GM23338 (cell line): ENCODE measurements at regions not wholly inside any gene's neighbourhood (a gene's known extent, or its start where the extent isn't known, plus 50 kb on each side); places are given as distances from the start of the nearest gene placed in this dataset.

ENCODE experiments used
- ATAC-seq: fragments of 200-7000 bp; cut with Tn5 transposase; 3 replicates; pipeline ENCODE4 v1.9.1; 2020
- DNase-seq: peaks from one replicate; pipeline ENCODE4 v3.0.0-alpha.2; 2015; ENCODE audit warnings: low spot score
- H2AFZ ChIP-seq: fragments of 200-600 bp; sonication (generic); 2 replicates; pipeline ENCODE4 v1.8.0; 2016; ENCODE audit warnings: antibody characterized with exemption, mild to moderate bottlenecking, moderate library complexity
- H3F3A ChIP-seq: fragments of 200-600 bp; sonication (generic); replicated peaks from 2 replicates; pipeline ENCODE4 v1.8.0; 2017; ENCODE audit warnings: antibody characterized with exemption, mixed run types, low read depth
- H3K27ac ChIP-seq: fragments of 200-600 bp; sonication (generic); 2 replicates; pipeline ENCODE4 v1.6.1; 2016; ENCODE audit warnings: low read depth
- H3K27me3 ChIP-seq: fragments of 200-600 bp; sonication (generic); 2 replicates; pipeline ENCODE4 v1.8.0; 2016; ENCODE audit warnings: mild to moderate bottlenecking, mixed run types, moderate library complexity; ENCODE audit not compliant: insufficient read depth
- H3K36me3 ChIP-seq: fragments of 200-600 bp; sonication (generic); 2 replicates; pipeline ENCODE4 v1.8.0; 2016; ENCODE audit warnings: mild to moderate bottlenecking; ENCODE audit not compliant: insufficient read depth
- H3K4me1 ChIP-seq: fragments of 200-600 bp; sonication (generic); 2 replicates; pipeline ENCODE4 v1.8.0; 2016; ENCODE audit warnings: mild to moderate bottlenecking, moderate library complexity; ENCODE audit not compliant: insufficient read depth
- H3K4me2 ChIP-seq: fragments of 200-600 bp; sonication (generic); 2 replicates; pipeline ENCODE4 v1.7.1; 2017; ENCODE audit warnings: mixed run types
- H3K4me3 ChIP-seq: fragments of 200-600 bp; sonication (generic); 2 replicates; pipeline ENCODE4 v1.6.1; 2016; ENCODE audit warnings: mixed run types
- H3K79me2 ChIP-seq: fragments of 200-600 bp; sonication (generic); replicated peaks from 2 replicates; pipeline ENCODE4 v1.8.0; 2017; ENCODE audit warnings: mild to moderate bottlenecking; ENCODE audit not compliant: insufficient read depth
- H3K9me2 ChIP-seq: fragments of 200-600 bp; sonication (generic); 2 replicates; pipeline ENCODE4 v1.8.0; 2017; ENCODE audit not compliant: insufficient read depth
- H4K20me1 ChIP-seq: fragments of 200-600 bp; sonication (generic); replicated peaks from 2 replicates; pipeline ENCODE4 v1.8.0; 2017; ENCODE audit warnings: mild to moderate bottlenecking; ENCODE audit not compliant: insufficient read depth
- H3K27ac Mint-ChIP-seq: 2 replicates; pipeline ENCODE4 v1.8.0; 2020; ENCODE audit warnings: inconsistent platforms, mild to moderate bottlenecking, moderate library complexity, mixed read lengths
- H3K27me3 Mint-ChIP-seq: 3 replicates; pipeline ENCODE4 v1.8.0; 2022; ENCODE audit warnings: low read depth, mild to moderate bottlenecking, moderate library complexity, mixed read lengths, inconsistent platforms; ENCODE audit not compliant: insufficient read depth, poor library complexity
- H3K36me3 Mint-ChIP-seq: 3 replicates; pipeline ENCODE4 v1.8.0; 2021; ENCODE audit warnings: low read depth, mild to moderate bottlenecking, inconsistent platforms, moderate library complexity, mixed read lengths
- H3K4me1 Mint-ChIP-seq: 3 replicates; pipeline ENCODE4 v1.8.0; 2020; ENCODE audit warnings: mild to moderate bottlenecking, inconsistent platforms, mixed read lengths
- H3K4me3 Mint-ChIP-seq: 3 replicates; pipeline ENCODE4 v1.8.0; 2021; ENCODE audit warnings: moderate library complexity, mild to moderate bottlenecking, inconsistent platforms, mixed read lengths
- H3K9me3 Mint-ChIP-seq: 3 replicates; pipeline ENCODE4 v1.8.0; 2020; ENCODE audit warnings: moderate library complexity, mild to moderate bottlenecking, inconsistent platforms, mixed read lengths
- CREB1 ChIP-seq: fragments of 250-450 bp; sonication (Bioruptor Pico); IDR thresholded peaks from 2 replicates; pipeline ENCODE4 v1.5.0; 2020; ENCODE audit warnings: low read depth, mild to moderate bottlenecking, moderate library complexity
- EZH2 ChIP-seq: fragments of 200-600 bp; sonication (generic); IDR thresholded peaks from one replicate; pipeline ENCODE4 v1.8.0; 2017; ENCODE audit warnings: antibody characterized with exemption, mild to moderate bottlenecking, low read depth; ENCODE audit not compliant: unreplicated experiment
- EZH2phosphoT487 ChIP-seq: fragments of 200-600 bp; sonication (generic); IDR thresholded peaks from one replicate; pipeline ENCODE4 v1.8.1; 2018; ENCODE audit warnings: antibody characterized with exemption; ENCODE audit not compliant: unreplicated experiment
- JUNB ChIP-seq: IDR thresholded peaks from one replicate; pipeline ENCODE4 v1.6.1; 2016; ENCODE audit warnings: antibody characterized with exemption; ENCODE audit not compliant: unreplicated experiment
- NANOG ChIP-seq: IDR thresholded peaks from 2 replicates; pipeline ENCODE4 v1.6.1; 2016; ENCODE audit warnings: antibody characterized with exemption, borderline replicate concordance
- STAT1 ChIP-seq: IDR thresholded peaks from one replicate; pipeline ENCODE4 v1.6.1; 2016; ENCODE audit warnings: antibody characterized with exemption; ENCODE audit not compliant: unreplicated experiment
- ZNF114 ChIP-seq: fragments of 250-450 bp; sonication (Bioruptor Pico); IDR thresholded peaks from 2 replicates; pipeline ENCODE4 v1.5.0; 2020; ENCODE audit warnings: mild to moderate bottlenecking, moderate library complexity
- ZNF331 ChIP-seq: fragments of 250-450 bp; sonication (Bioruptor Pico); IDR thresholded peaks from 2 replicates; pipeline ENCODE4 v1.5.0; 2020; ENCODE audit warnings: low read depth, mild to moderate bottlenecking, moderate library complexity
- TF ChIP-seq, protein P1 (sequence below): IDR thresholded peaks from 2 replicates; pipeline ENCODE4 v1.6.1; 2016; ENCODE audit warnings: antibody characterized with exemption
- TF ChIP-seq, protein P2 (sequence below): fragments of 250-450 bp; sonication (Bioruptor Pico); IDR thresholded peaks from 2 replicates; pipeline ENCODE4 v1.5.0; 2020; ENCODE audit warnings: mild to moderate bottlenecking, moderate library complexity
- TF ChIP-seq, protein P3 (sequence below), 2 experiments: fragments of 200-600 bp in 1 of 2; sonication (generic) in 1 of 2; conservative IDR thresholded peaks; 2 replicates each; pipeline versions ENCODE4 v1.5.1 to v1.6.1; 2016 to 2017; ENCODE audit warnings: antibody characterized with exemption in 2 of 2, low read depth in 2 of 2, mild to moderate bottlenecking in 2 of 2, moderate library complexity in 1 of 2
- TF ChIP-seq, protein P4 (sequence below): IDR thresholded peaks from one replicate; pipeline ENCODE4 v1.6.1; 2018; ENCODE audit warnings: antibody characterized with exemption; ENCODE audit not compliant: unreplicated experiment

DNA sequence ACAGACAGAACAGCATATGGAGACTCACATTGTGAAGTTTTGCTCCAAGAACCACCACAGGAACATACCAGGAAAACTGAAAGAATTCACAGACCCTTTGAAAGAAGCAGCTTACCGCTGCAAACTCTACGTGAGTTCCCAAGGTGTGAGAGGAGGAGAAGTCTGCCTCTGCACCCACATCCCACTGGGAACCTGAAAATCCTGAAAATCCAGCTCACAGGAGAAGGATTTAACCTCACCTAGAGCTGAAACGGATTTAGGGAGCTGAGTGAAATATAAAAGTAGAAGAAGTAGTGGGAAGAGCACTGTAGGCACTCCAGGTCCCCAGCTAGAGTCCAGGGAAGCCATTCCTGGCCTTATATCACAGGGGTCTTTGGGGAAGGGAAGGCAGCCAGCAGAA is 80.0 kb downstream of the FHIP1A start:
- TF ChIP-seq NANOG: no peak
- TF ChIP-seq, protein P1, sequence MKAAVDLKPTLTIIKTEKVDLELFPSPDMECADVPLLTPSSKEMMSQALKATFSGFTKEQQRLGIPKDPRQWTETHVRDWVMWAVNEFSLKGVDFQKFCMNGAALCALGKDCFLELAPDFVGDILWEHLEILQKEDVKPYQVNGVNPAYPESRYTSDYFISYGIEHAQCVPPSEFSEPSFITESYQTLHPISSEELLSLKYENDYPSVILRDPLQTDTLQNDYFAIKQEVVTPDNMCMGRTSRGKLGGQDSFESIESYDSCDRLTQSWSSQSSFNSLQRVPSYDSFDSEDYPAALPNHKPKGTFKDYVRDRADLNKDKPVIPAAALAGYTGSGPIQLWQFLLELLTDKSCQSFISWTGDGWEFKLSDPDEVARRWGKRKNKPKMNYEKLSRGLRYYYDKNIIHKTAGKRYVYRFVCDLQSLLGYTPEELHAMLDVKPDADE: no peak
- no peak for TF ChIP-seq JUNB
- TF ChIP-seq, protein P2, sequence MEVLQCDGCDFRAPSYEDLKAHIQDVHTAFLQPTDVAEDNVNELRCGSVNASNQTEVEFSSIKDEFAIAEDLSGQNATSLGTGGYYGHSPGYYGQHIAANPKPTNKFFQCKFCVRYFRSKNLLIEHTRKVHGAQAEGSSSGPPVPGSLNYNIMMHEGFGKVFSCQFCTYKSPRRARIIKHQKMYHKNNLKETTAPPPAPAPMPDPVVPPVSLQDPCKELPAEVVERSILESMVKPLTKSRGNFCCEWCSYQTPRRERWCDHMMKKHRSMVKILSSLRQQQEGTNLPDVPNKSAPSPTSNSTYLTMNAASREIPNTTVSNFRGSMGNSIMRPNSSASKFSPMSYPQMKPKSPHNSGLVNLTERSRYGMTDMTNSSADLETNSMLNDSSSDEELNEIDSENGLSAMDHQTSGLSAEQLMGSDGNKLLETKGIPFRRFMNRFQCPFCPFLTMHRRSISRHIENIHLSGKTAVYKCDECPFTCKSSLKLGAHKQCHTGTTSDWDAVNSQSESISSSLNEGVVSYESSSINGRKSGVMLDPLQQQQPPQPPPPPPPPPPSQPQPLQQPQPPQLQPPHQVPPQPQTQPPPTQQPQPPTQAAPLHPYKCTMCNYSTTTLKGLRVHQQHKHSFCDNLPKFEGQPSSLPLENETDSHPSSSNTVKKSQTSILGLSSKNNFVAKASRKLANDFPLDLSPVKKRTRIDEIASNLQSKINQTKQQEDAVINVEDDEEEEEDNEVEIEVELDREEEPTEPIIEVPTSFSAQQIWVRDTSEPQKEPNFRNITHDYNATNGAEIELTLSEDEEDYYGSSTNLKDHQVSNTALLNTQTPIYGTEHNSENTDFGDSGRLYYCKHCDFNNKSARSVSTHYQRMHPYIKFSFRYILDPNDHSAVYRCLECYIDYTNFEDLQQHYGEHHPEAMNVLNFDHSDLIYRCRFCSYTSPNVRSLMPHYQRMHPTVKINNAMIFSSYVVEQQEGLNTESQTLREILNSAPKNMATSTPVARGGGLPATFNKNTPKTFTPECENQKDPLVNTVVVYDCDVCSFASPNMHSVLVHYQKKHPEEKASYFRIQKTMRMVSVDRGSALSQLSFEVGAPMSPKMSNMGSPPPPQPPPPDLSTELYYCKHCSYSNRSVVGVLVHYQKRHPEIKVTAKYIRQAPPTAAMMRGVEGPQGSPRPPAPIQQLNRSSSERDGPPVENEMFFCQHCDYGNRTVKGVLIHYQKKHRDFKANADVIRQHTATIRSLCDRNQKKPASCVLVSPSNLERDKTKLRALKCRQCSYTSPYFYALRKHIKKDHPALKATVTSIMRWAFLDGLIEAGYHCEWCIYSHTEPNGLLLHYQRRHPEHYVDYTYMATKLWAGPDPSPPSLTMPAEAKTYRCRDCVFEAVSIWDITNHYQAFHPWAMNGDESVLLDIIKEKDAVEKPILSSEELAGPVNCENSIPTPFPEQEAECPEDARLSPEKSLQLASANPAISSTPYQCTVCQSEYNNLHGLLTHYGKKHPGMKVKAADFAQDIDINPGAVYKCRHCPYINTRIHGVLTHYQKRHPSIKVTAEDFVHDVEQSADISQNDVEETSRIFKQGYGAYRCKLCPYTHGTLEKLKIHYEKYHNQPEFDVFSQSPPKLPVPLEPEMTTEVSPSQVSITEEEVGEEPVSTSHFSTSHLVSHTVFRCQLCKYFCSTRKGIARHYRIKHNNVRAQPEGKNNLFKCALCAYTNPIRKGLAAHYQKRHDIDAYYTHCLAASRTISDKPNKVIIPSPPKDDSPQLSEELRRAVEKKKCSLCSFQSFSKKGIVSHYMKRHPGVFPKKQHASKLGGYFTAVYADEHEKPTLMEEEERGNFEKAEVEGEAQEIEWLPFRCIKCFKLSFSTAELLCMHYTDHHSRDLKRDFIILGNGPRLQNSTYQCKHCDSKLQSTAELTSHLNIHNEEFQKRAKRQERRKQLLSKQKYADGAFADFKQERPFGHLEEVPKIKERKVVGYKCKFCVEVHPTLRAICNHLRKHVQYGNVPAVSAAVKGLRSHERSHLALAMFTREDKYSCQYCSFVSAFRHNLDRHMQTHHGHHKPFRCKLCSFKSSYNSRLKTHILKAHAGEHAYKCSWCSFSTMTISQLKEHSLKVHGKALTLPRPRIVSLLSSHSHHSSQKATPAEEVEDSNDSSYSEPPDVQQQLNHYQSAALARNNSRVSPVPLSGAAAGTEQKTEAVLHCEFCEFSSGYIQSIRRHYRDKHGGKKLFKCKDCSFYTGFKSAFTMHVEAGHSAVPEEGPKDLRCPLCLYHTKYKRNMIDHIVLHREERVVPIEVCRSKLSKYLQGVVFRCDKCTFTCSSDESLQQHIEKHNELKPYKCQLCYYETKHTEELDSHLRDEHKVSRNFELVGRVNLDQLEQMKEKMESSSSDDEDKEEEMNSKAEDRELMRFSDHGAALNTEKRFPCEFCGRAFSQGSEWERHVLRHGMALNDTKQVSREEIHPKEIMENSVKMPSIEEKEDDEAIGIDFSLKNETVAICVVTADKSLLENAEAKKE (CRISPR knock-in tag): no peak
- no peak for TF ChIP-seq EZH2phosphoT487
- no peak for TF ChIP-seq ZNF331 (CRISPR knock-in tag)
- TF ChIP-seq, protein P3, sequence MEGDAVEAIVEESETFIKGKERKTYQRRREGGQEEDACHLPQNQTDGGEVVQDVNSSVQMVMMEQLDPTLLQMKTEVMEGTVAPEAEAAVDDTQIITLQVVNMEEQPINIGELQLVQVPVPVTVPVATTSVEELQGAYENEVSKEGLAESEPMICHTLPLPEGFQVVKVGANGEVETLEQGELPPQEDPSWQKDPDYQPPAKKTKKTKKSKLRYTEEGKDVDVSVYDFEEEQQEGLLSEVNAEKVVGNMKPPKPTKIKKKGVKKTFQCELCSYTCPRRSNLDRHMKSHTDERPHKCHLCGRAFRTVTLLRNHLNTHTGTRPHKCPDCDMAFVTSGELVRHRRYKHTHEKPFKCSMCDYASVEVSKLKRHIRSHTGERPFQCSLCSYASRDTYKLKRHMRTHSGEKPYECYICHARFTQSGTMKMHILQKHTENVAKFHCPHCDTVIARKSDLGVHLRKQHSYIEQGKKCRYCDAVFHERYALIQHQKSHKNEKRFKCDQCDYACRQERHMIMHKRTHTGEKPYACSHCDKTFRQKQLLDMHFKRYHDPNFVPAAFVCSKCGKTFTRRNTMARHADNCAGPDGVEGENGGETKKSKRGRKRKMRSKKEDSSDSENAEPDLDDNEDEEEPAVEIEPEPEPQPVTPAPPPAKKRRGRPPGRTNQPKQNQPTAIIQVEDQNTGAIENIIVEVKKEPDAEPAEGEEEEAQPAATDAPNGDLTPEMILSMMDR (conservative IDR thresholded peaks at IDR 0.05; ENCODE audit: low read depth in 2 of 2): no peak
- TF ChIP-seq, protein P4, sequence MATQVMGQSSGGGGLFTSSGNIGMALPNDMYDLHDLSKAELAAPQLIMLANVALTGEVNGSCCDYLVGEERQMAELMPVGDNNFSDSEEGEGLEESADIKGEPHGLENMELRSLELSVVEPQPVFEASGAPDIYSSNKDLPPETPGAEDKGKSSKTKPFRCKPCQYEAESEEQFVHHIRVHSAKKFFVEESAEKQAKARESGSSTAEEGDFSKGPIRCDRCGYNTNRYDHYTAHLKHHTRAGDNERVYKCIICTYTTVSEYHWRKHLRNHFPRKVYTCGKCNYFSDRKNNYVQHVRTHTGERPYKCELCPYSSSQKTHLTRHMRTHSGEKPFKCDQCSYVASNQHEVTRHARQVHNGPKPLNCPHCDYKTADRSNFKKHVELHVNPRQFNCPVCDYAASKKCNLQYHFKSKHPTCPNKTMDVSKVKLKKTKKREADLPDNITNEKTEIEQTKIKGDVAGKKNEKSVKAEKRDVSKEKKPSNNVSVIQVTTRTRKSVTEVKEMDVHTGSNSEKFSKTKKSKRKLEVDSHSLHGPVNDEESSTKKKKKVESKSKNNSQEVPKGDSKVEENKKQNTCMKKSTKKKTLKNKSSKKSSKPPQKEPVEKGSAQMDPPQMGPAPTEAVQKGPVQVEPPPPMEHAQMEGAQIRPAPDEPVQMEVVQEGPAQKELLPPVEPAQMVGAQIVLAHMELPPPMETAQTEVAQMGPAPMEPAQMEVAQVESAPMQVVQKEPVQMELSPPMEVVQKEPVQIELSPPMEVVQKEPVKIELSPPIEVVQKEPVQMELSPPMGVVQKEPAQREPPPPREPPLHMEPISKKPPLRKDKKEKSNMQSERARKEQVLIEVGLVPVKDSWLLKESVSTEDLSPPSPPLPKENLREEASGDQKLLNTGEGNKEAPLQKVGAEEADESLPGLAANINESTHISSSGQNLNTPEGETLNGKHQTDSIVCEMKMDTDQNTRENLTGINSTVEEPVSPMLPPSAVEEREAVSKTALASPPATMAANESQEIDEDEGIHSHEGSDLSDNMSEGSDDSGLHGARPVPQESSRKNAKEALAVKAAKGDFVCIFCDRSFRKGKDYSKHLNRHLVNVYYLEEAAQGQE: no peak
- no peak for TF ChIP-seq EZH2
- TF ChIP-seq STAT1: no peak
- no peak for TF ChIP-seq ZNF114
- TF ChIP-seq CREB1 (CRISPR knock-in tag): no peak
- peak overlapping the region; percentile 13; the same call in 1 of the 2 replicates for H3K27ac Mint-ChIP-seq

More for the DNA sequence above, 80.0 kb downstream of the FHIP1A start:
- Histone ChIP-seq H3K4me3 (no peak overlapping the region), H4K20me1 (no peaks in the 10 kb centered on the region), H3F3A (no peaks in the 10 kb centered on the region), H2AFZ (no peak overlapping the region), H3K4me2 (0 out of 2 replicates have a peak overlapping the region, but pooled peaks have one; percentile 30), H3K79me2 (peaks cover 38% of the 10 kb centered on the region), H3K4me1 (peaks cover 30% of the 10 kb centered on the region), H3K36me3 (no peaks in the 10 kb centered on the region), H3K27me3 (no peaks in the 10 kb centered on the region), H3K27ac (peak overlapping the region; percentile 85), H3K9me2 (no peaks in the 10 kb centered on the region)
- no peak overlapping the region for H3K4me3 Mint-ChIP-seq
- peaks cover 4% of the 10 kb centered on the region for H3K27me3 Mint-ChIP-seq
- ATAC-seq (no peak), DNase-seq (no peak)
- H3K9me3 Mint-ChIP-seq: peaks cover 9% of the 10 kb centered on the region; the same call in 1 of the 3 replicates
- peaks cover 49% of the 10 kb centered on the region for H3K4me1 Mint-ChIP-seq
- peaks cover 44% of the 10 kb centered on the region for H3K36me3 Mint-ChIP-seq
